ENCODE measurements at regions not wholly inside any gene's neighbourhood (a gene's known extent, or its start where the extent isn't known, plus 50 kb on each side); places are given as distances from the start of the nearest gene placed in this dataset.

GRCh38 chr5:60243713-60244112 is 350.2 kb upstream of the PDE4D start:
- no peak for DNase-seq

GRCh38 chr5:60232036-60232795 is 338.7 kb upstream of the PDE4D start:
- DNase-seq: no peak

- DNase-seq: no peak
Measured at GRCh38 chr5:60230456-60230855, 336.9 kb upstream of the PDE4D start.

- DNase-seq: no peak
Measured at GRCh38 chr5:60229691-60230185, 336.2 kb upstream of the PDE4D start.

GRCh38 chr5:60228676-60229075 is 335.1 kb upstream of the PDE4D start:
- DNase-seq: no peak

- DNase-seq: no peak
Measured at GRCh38 chr5:60226128-60226527, 332.6 kb upstream of the PDE4D start.

- no peak for DNase-seq
Measured at GRCh38 chr5:60223342-60223741, 329.8 kb upstream of the PDE4D start.

- no peak for DNase-seq
Measured at GRCh38 chr5:60219921-60220320, 326.4 kb upstream of the PDE4D start.

- DNase-seq: no peak
Measured at GRCh38 chr5:60210810-60211209, 317.3 kb upstream of the PDE4D start.

GRCh38 chr5:60209146-60209840 is 315.8 kb upstream of the PDE4D start:
- DNase-seq: no peak

- no peak for DNase-seq
Measured at GRCh38 chr5:60208716-60209115, 315.2 kb upstream of the PDE4D start.

GRCh38 chr5:60207040-60207439 is 313.5 kb upstream of the PDE4D start:
- no peak for DNase-seq

- no peak for DNase-seq
Measured at GRCh38 chr5:60206234-60206633, 312.7 kb upstream of the PDE4D start.

GRCh38 chr5:60205071-60205470 is 311.5 kb upstream of the PDE4D start:
- DNase-seq: no peak

GRCh38 chr5:60196385-60197113 is 303.0 kb upstream of the PDE4D start:
- DNase-seq: no peak

- DNase-seq: no peak
Measured at GRCh38 chr5:60195551-60195950, 302.0 kb upstream of the PDE4D start.

GRCh38 chr5:60195083-60195482 is 301.6 kb upstream of the PDE4D start:
- no peak for DNase-seq

GRCh38 chr5:60185231-60186099 is 291.9 kb upstream of the PDE4D start:
- DNase-seq: no peak

- no peak for DNase-seq
Measured at GRCh38 chr5:60184606-60185005, 291.1 kb upstream of the PDE4D start.

- DNase-seq: no peak
Measured at GRCh38 chr5:60183881-60184280, 290.4 kb upstream of the PDE4D start.

GRCh38 chr5:60178101-60178500 is 284.6 kb upstream of the PDE4D start:
- no peak for DNase-seq

GRCh38 chr5:60177596-60177995 is 284.1 kb upstream of the PDE4D start:
- no peak for DNase-seq

- DNase-seq: no peak
Measured at GRCh38 chr5:60173667-60174066, 280.1 kb upstream of the PDE4D start.

Data from NCI-H1694 treated with DMSO at 0.1 percent for 48 hours (cell line).